ENCODE measurements at regions not wholly inside any gene's neighbourhood (a gene's known extent, or its start where the extent isn't known, plus 50 kb on each side); places are given as distances from the start of the nearest gene placed in this dataset.

- no peak for DNase-seq (ENCODE audit: low read depth in 1 of 2, low spot score in 1 of 2)
- no peak for TF ChIP-seq POLR2AphosphoS5 (IDR thresholded peaks at IDR 0.05; ENCODE audit: low read depth)
- TF ChIP-seq GABPA (IDR thresholded peaks at IDR 0.05; ENCODE audit: low read depth): no peak
- no peak for TF ChIP-seq CTCF (IDR thresholded peaks at IDR 0.05; ENCODE audit: insufficient read depth, low read length)
- no peak for TF ChIP-seq SPI1 (IDR thresholded peaks at IDR 0.05; ENCODE audit: borderline replicate concordance, low read depth)
- TF ChIP-seq REST (IDR thresholded peaks at IDR 0.05; ENCODE audit: insufficient replicate concordance, low read depth): no peak
- Histone ChIP-seq H3K27ac (replicated peaks) (no peak overlapping the region), H3K4me3 (replicated peaks; ENCODE audit: insufficient read depth, low read length) (no peak overlapping the region), H3K27me3 (ENCODE audit: insufficient read depth, poor library complexity, severe bottlenecking) (no peaks in the 10 kb centered on the region)
Observed at GRCh38 chr12:24725616-24726015, 223.3 kb downstream of the BCAT1 start.

- TF ChIP-seq REST (IDR thresholded peaks at IDR 0.05; ENCODE audit: insufficient replicate concordance, low read depth): no peak
- TF ChIP-seq CTCF (IDR thresholded peaks at IDR 0.05; ENCODE audit: insufficient read depth, low read length): no peak
- no peak for TF ChIP-seq GABPA (IDR thresholded peaks at IDR 0.05; ENCODE audit: low read depth)
- TF ChIP-seq POLR2AphosphoS5 (IDR thresholded peaks at IDR 0.05; ENCODE audit: low read depth): no peak
- no peak for TF ChIP-seq SPI1 (IDR thresholded peaks at IDR 0.05; ENCODE audit: borderline replicate concordance, low read depth)
- DNase-seq (ENCODE audit: low read depth in 1 of 2, low spot score in 1 of 2): no peak
- Histone ChIP-seq H3K27me3 (ENCODE audit: insufficient read depth, poor library complexity, severe bottlenecking) (no peaks in the 10 kb centered on the region), H3K4me3 (replicated peaks; ENCODE audit: insufficient read depth, low read length) (no peak overlapping the region), H3K27ac (replicated peaks) (no peak overlapping the region)
Observed at GRCh38 chr12:24724814-24725213, 224.1 kb downstream of the BCAT1 start.

GRCh38 chr12:24723759-24724158, 225.1 kb downstream of the BCAT1 start:
- no peak for TF ChIP-seq SPI1 (IDR thresholded peaks at IDR 0.05; ENCODE audit: borderline replicate concordance, low read depth)
- TF ChIP-seq CTCF (IDR thresholded peaks at IDR 0.05; ENCODE audit: insufficient read depth, low read length): no peak
- TF ChIP-seq REST (IDR thresholded peaks at IDR 0.05; ENCODE audit: insufficient replicate concordance, low read depth): no peak
- no peak for TF ChIP-seq POLR2AphosphoS5 (IDR thresholded peaks at IDR 0.05; ENCODE audit: low read depth)
- TF ChIP-seq GABPA (IDR thresholded peaks at IDR 0.05; ENCODE audit: low read depth): no peak
- Histone ChIP-seq H3K27ac (replicated peaks) (no peak overlapping the region), H3K4me3 (replicated peaks; ENCODE audit: insufficient read depth, low read length) (no peak overlapping the region), H3K27me3 (ENCODE audit: insufficient read depth, poor library complexity, severe bottlenecking) (no peaks in the 10 kb centered on the region)
- DNase-seq (ENCODE audit: low read depth in 1 of 2, low spot score in 1 of 2): no peak
